ENCODE measurements at regions not wholly inside any gene's neighbourhood (a gene's known extent, or its start where the extent isn't known, plus 50 kb on each side); places are given as distances from the start of the nearest gene placed in this dataset.

- Histone ChIP-seq H3K9me1 (replicated peaks; ENCODE audit: control insufficient read depth, extremely low read depth, insufficient read depth, low read length) (no peaks in the 10 kb centered on the region), H3K27me3 (ENCODE audit: control insufficient read depth in 2 of 2, insufficient read depth in 2 of 2, low read length in 2 of 2) (no peaks in the 10 kb centered on the region), H3K36me3 (ENCODE audit: control insufficient read depth in 2 of 2, extremely low read depth in 1 of 2, insufficient read depth in 2 of 2, low read length in 2 of 2) (no peaks in the 10 kb centered on the region), H3K9me3 (replicated peaks; ENCODE audit: control insufficient read depth, insufficient read depth, low read length) (no peaks in the 10 kb centered on the region), H3K4me3 (replicated peaks in 1 of 3; ENCODE audit: insufficient read depth in 1 of 3, low read depth in 1 of 3, low read length in 3 of 3) (no peak overlapping the region), H3K4me2 (ENCODE audit: insufficient read depth, low read length) (no peak overlapping the region), H4K20me1 (replicated peaks; ENCODE audit: control insufficient read depth, extremely low read depth, insufficient read depth, low read length) (no peaks in the 10 kb centered on the region), H2AFZ (ENCODE audit: low read depth, low read length) (no peak overlapping the region), H3K79me2 (ENCODE audit: control insufficient read depth, insufficient read depth, low read length) (no peaks in the 10 kb centered on the region), H3K27ac (ENCODE audit: insufficient read depth, low read depth, low read length) (no peak overlapping the region), H3K9ac (replicated peaks; ENCODE audit: extremely low read depth, insufficient read depth, low read length) (no peak overlapping the region), H3K4me1 (ENCODE audit: control insufficient read depth, extremely low read depth, insufficient read depth, low read length) (no peaks in the 10 kb centered on the region)
- POLR2A ChIA-PET, result no interaction called here
- CTCF ChIA-PET, result no interaction called here
- BruUV-seq (replicated peaks), result no TSS peak
- TF ChIP-seq POLR2A (IDR thresholded peaks at IDR 0.05; ENCODE audit: low read depth, low read length), result no peak
- TF ChIP-seq MYC (IDR thresholded peaks at IDR 0.05; ENCODE audit: low read depth, low read length), result no peak
- TF ChIP-seq EZH2 (IDR thresholded peaks at IDR 0.05; ENCODE audit: borderline replicate concordance, low read depth, low read length, severe bottlenecking), result no peak
- no peak for TF ChIP-seq POLR2AphosphoS5 (IDR thresholded peaks at IDR 0.05; ENCODE audit: insufficient read depth, low read depth, low read length)
- no peak for TF ChIP-seq JUN (IDR thresholded peaks at IDR 0.05; ENCODE audit: borderline replicate concordance, insufficient read depth, insufficient read length, low read depth)
- TF ChIP-seq MAX (IDR thresholded peaks at IDR 0.05; ENCODE audit: insufficient read depth, insufficient read length), result no peak
- TF ChIP-seq GATA2 (IDR thresholded peaks at IDR 0.05; ENCODE audit: insufficient read depth, insufficient read length, low read depth, low read length), result no peak
- TF ChIP-seq FOS (IDR thresholded peaks at IDR 0.05; ENCODE audit: borderline replicate concordance, insufficient read depth, low read length), result no peak
- TF ChIP-seq, protein P1, sequence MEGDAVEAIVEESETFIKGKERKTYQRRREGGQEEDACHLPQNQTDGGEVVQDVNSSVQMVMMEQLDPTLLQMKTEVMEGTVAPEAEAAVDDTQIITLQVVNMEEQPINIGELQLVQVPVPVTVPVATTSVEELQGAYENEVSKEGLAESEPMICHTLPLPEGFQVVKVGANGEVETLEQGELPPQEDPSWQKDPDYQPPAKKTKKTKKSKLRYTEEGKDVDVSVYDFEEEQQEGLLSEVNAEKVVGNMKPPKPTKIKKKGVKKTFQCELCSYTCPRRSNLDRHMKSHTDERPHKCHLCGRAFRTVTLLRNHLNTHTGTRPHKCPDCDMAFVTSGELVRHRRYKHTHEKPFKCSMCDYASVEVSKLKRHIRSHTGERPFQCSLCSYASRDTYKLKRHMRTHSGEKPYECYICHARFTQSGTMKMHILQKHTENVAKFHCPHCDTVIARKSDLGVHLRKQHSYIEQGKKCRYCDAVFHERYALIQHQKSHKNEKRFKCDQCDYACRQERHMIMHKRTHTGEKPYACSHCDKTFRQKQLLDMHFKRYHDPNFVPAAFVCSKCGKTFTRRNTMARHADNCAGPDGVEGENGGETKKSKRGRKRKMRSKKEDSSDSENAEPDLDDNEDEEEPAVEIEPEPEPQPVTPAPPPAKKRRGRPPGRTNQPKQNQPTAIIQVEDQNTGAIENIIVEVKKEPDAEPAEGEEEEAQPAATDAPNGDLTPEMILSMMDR (IDR thresholded peaks at IDR 0.05; ENCODE audit: extremely low read depth in 1 of 2, insufficient read depth in 1 of 2, low read depth in 1 of 2, low read length in 2 of 2), result no peak
- FAIRE-seq, result no peak
- intact Hi-C loops (cut with micrococcal nuclease) (no loop called here), dilution Hi-C loops (cut with MboI; ENCODE audit: extremely low pct_ligation_motif_present, low sequenced_read_pairs) (no loop called here)
- no peak for DNase-seq (ENCODE audit: low read depth, low spot score)
Observed at GRCh38 chr3:10601151-10601856, 95.9 kb upstream of the ATP2B2 start.
